C4-2B (cell line): ENCODE measurements at regions not wholly inside any gene's neighbourhood (a gene's known extent, or its start where the extent isn't known, plus 50 kb on each side); places are given as distances from the start of the nearest gene placed in this dataset.

Source experiments
- H3K27ac ChIP-seq: fragments of 450-650 bp; 2 replicates; pipeline ENCODE4 v1.5.1; 2017
- ZFX ChIP-seq: fragments of 450-650 bp; IDR thresholded peaks from 2 replicates; pipeline ENCODE4 v1.6.1; 2017
- TF ChIP-seq, protein P1 (sequence below): fragments of 450-650 bp; conservative IDR thresholded peaks from 2 replicates; pipeline ENCODE4 v1.5.1; 2017; ENCODE audit warnings: mild to moderate bottlenecking

DNA sequence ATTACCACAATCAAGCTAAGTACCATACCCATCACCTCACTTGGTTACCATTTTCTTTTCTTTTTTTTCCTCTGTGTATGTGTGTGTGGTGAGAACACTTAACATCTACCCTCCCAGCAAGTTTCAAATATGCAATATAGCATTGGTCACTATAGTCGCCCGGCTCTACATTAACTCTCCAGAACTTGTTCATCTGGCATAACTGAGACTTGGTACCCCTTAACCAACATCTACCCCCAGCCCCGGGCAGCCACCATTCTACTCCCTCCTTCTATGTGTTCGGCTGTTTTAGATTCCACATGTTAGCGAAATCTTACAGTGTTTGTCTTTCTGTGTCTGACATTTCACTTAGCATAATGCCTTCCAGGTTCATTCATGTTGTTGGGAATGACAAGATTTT, 89.0 kb upstream of the TOP1 start:
- no peak for TF ChIP-seq ZFX

DNA sequence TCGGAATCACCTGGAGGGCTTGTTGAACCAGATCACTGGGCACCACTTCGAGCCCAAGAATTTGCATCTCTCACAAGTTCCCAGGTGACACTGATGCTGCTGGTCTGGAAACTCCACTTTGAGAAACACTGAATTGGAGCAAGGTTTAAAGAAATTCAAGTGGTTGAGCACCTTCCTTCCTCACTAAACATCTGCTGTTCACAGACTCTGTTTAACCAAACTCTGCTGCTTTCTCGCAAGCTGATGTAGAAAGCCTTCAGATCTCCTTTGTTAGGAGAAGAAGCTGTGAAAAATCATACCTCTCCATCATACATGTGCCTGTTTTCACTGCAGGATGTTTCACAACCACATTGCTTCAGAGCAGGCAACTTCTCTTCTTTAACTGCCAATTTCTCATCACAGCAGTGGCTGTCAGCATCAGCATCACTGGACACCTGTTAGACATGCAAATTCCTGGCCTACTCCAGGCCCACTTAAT, 87.5 kb upstream of the TOP1 start:
- TF ChIP-seq, protein P1, sequence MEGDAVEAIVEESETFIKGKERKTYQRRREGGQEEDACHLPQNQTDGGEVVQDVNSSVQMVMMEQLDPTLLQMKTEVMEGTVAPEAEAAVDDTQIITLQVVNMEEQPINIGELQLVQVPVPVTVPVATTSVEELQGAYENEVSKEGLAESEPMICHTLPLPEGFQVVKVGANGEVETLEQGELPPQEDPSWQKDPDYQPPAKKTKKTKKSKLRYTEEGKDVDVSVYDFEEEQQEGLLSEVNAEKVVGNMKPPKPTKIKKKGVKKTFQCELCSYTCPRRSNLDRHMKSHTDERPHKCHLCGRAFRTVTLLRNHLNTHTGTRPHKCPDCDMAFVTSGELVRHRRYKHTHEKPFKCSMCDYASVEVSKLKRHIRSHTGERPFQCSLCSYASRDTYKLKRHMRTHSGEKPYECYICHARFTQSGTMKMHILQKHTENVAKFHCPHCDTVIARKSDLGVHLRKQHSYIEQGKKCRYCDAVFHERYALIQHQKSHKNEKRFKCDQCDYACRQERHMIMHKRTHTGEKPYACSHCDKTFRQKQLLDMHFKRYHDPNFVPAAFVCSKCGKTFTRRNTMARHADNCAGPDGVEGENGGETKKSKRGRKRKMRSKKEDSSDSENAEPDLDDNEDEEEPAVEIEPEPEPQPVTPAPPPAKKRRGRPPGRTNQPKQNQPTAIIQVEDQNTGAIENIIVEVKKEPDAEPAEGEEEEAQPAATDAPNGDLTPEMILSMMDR, result no peak
- TF ChIP-seq ZFX, result no peak

More for the DNA sequence above, 89.0 kb upstream of the TOP1 start:
- H3K27ac ChIP-seq, result no peak overlapping the region

DNA sequence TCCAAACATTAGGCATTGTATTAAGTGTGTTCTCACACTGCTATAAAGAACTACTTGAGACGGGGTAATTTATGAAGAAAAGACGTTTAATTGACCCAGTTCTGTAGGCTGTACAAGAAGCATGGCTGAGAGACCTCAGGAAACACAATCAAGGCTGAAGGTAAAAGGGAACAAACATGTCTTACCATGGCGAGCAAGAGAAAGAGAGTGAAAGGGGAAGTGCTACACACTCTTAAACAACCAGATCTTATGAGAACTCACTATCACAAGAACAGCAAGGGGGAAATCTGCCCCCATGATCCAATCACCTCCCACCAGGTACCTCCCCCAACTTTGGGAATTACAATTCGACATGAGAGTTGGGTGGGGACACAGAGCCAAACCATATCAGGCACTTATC, 86.6 kb upstream of the TOP1 start:
- TF ChIP-seq, protein P1, result no peak
- no peak for TF ChIP-seq ZFX
- H3K27ac ChIP-seq, result no peak overlapping the region

More for the DNA sequence above, 87.5 kb upstream of the TOP1 start:
- no peak overlapping the region for H3K27ac ChIP-seq

DNA sequence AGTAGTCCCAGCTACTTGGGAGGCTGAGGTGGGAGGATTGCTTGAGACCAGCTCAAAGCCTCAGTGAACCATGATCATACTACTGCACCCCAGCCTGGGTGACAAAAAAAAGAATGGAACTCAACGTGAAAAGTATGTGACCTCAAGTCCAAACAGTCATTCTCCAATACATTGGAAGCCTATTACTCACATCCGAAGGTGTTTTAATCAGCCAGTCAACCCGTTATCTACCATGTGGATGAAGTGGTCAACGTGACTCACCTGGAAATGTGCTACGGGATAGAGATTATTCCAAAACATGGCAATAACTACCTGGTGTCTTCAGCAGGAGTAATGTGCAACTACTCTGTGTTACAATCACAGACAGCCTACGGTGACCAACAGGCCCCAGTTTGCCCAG, 85.8 kb upstream of the TOP1 start:
- H3K27ac ChIP-seq, result no peak overlapping the region

GRCh38 chr20:40943591-40943990, 85.0 kb upstream of the TOP1 start:
- H3K27ac ChIP-seq, result no peak overlapping the region
- TF ChIP-seq, protein P1, result no peak
- no peak for TF ChIP-seq ZFX

More for the DNA sequence above, 85.8 kb upstream of the TOP1 start:
- TF ChIP-seq, protein P1, result no peak
- no peak for TF ChIP-seq ZFX

GRCh38 chr20:40945189-40945588, 83.4 kb upstream of the TOP1 start:
- TF ChIP-seq ZFX, result no peak
- TF ChIP-seq, protein P1, result no peak
- no peak overlapping the region for H3K27ac ChIP-seq

DNA sequence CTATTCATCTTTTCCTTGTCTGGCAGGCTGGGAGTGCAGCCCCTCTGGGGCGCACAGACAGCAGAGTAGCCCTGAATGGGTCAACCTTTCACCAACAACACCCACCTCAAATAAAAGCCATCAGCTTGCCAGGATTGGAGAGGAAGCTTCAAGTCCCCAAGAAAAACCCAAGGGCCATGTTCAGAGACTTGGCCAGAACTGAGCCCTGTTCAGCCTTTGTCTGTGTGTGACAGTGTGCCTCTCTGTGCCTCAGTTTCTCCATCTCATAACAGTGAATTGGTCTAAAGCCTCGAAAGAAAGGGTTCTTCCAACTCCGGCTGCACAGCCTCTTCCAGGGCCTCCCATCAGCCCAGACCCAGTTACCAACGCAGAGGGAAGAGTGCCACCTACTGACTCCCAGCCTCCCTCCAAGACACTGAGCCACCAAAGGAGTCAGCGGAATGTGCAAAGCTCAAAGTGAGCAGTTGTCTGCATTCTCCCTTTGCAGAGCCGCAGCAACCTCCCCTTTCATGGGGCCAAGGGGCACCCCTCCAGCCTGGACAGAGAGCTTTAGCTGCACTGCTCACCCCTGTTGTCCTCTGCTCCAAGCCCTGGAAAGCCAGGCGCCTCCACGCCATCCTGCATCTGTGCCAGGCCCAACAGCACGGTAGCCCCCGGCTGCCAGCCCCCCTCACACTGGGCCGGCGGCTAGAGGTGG, 82.7 kb upstream of the TOP1 start:
- TF ChIP-seq, protein P1, result peak; percentile 81
- no peak for TF ChIP-seq ZFX
- H3K27ac ChIP-seq, result no peak overlapping the region

DNA sequence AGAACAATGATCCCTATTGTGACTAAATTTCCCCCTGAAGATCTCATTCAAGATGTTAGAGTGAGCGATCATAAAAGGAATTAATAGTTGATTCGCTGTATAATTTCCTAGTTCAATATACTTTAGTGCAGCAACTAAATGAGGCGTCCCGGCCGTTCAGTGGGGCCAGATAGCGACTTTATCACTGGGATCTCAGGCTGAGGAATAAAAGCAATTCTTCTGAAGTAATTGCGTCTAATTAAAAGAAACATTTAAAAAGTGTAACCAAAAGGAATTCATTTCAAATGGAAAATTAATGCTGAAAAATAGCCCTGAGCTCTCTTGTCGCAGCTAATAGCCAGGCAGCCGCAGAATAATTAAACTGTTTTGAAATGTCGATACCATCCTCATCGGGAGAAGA, 82.2 kb upstream of the TOP1 start:
- no peak for TF ChIP-seq ZFX
- TF ChIP-seq, protein P1, result no peak
- no peak overlapping the region for H3K27ac ChIP-seq
